T-cell (primary cell): ENCODE measurements at regions not wholly inside any gene's neighbourhood (a gene's known extent, or its start where the extent isn't known, plus 50 kb on each side); places are given as distances from the start of the nearest gene placed in this dataset.
A peak's percentile ranks its signal among the peaks of the same experiment; 100 is the strongest.

ENCODE experiments used
- ATAC-seq, 4 experiments: fragments of 200-7000 bp in 3 of 4; fragments of 150-1000 bp in 1 of 4; cut with Tn5 transposase; replicated peaks in 1 of 4; 1 replicate in 3 of 4; 2 replicates in 1 of 4; pipeline ENCODE4 v1.10.0; 2021; ENCODE audit warnings: moderate library complexity in 3 of 4, mild to moderate bottlenecking in 2 of 4, moderate number of reproducible peaks in 1 of 4
- CTCF ChIA-PET, 2 donors: fragments of 300-600 bp; sonication (Branson Sonifier 250); formaldehyde crosslinking; loops; one replicate each; lab custom pipeline; 2022; ENCODE audit warnings: antibody characterized with exemption in 2 of 2; lab: Charles Lee
- POLR2A ChIA-PET, 2 donors: fragments of 300-600 bp; sonication (Branson Sonifier 250); formaldehyde crosslinking; loops; one replicate each; lab custom pipeline; 2022; ENCODE audit warnings: antibody characterized with exemption in 2 of 2; lab: Charles Lee
- DNase-seq, 35 experiments: peaks; one replicate each; pipeline versions ENCODE4 v3.0.0 to v3.0.0-alpha.2; 2013 to 2023
- H3K27ac ChIP-seq: one replicate; pipeline ENCODE4 v1.5.1; 2013; ENCODE audit warnings: low read length
- H3K27me3 ChIP-seq, 2 experiments: replicated peaks in 1 of 2; 1 replicate in 1 of 2; 2 replicates in 1 of 2; pipeline versions ENCODE4 v1.6.1 to v1.7.0; 2013; ENCODE audit warnings: low read length in 1 of 2, mixed read lengths in 1 of 2; ENCODE audit not compliant: control insufficient read depth in 2 of 2, insufficient read depth in 2 of 2; ENCODE audit errors: extremely low read depth in 1 of 2
- H3K36me3 ChIP-seq, 2 donors: 1 replicate in 1 of 2; 2 replicates in 1 of 2; pipeline versions ENCODE4 v1.6.1 to v1.7.0; 2013; ENCODE audit warnings: low read length in 1 of 2; ENCODE audit not compliant: control insufficient read depth in 2 of 2, insufficient read depth in 1 of 2; ENCODE audit errors: extremely low read depth in 1 of 2
- H3K4me1 ChIP-seq, 2 experiments: 1 replicate in 1 of 2; 2 replicates in 1 of 2; pipeline versions ENCODE4 v1.6.1 to v1.7.0; 2013; ENCODE audit warnings: low read length in 2 of 2, mixed read lengths in 1 of 2; ENCODE audit not compliant: insufficient read depth in 2 of 2, control insufficient read depth in 1 of 2; ENCODE audit errors: extremely low read depth in 1 of 2
- H3K4me3 ChIP-seq, 2 donors: 1 replicate in 1 of 2; 2 replicates in 1 of 2; pipeline versions ENCODE4 v1.5.1 to v1.7.0; 2013; ENCODE audit warnings: mild to moderate bottlenecking in 2 of 2, low read length in 1 of 2, moderate library complexity in 1 of 2; ENCODE audit not compliant: control insufficient read depth in 1 of 2; ENCODE audit errors: extremely low read depth in 1 of 2
- H3K9me3 ChIP-seq: 2 replicates; pipeline ENCODE4 v1.7.0; 2013
- H3K27ac Mint-ChIP-seq, 2 donors: one replicate each; pipeline ENCODE4 v1.8.0; 2020 to 2021; ENCODE audit warnings: mild to moderate bottlenecking in 2 of 2, mixed read lengths in 2 of 2
- H3K27me3 Mint-ChIP-seq, 2 donors: one replicate each; pipeline ENCODE4 v1.8.0; 2021 to 2022; ENCODE audit warnings: mixed read lengths in 2 of 2
- H3K36me3 Mint-ChIP-seq: one replicate; pipeline ENCODE4 v1.8.0; 2021; ENCODE audit warnings: mixed read lengths
- H3K4me1 Mint-ChIP-seq, 3 donors: one replicate each; pipeline ENCODE4 v1.8.0; 2020 to 2022; ENCODE audit warnings: mixed read lengths in 3 of 3, mild to moderate bottlenecking in 1 of 3
- H3K4me3 Mint-ChIP-seq, 3 donors: one replicate each; pipeline ENCODE4 v1.8.0; 2020 to 2022; ENCODE audit warnings: mild to moderate bottlenecking in 3 of 3, mixed read lengths in 3 of 3, moderate library complexity in 3 of 3
- H3K9me3 Mint-ChIP-seq, 3 donors: one replicate each; pipeline ENCODE4 v1.8.0; 2020 to 2022; ENCODE audit warnings: mixed read lengths in 3 of 3
- WGBS: methylation state at CpG from one replicate; pipeline ENCODE4 v1.1.5; 2013; ENCODE audit warnings: missing lambda C conversion rate; ENCODE audit not compliant: insufficient coverage; 5-methylcytosine and 5-hydroxymethylcytosine counted together

DNA sequence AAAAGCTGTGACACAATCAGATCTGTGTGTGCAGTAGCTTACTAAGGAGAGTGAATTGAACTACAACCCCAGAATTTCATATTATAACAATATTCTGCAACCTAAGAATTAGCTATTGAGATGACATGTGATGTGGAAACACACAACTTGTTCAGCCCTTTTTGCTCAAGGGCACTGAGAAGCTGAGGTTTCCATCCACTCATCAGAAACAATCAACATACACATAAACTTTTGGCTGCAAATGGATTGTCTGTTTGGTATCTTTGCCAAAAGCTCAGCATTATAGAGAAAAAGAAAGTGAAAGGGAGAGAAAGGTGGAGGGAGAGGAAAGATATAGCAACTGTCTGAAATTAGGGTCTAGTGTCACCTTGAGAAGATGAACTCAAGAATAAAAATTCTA lies 117.2 kb upstream of the KLF7 start:
- Histone ChIP-seq H3K36me3 (no peaks in the 10 kb centered on the region), H3K9me3 (no peaks in the 10 kb centered on the region), H3K27me3 (no peaks in the 10 kb centered on the region), H3K4me3 (no peak overlapping the region), H3K4me1 (peaks cover 0 to 5% of the 10 kb centered on the region in 2 experiments), H3K27ac (no peak overlapping the region)
- ATAC-seq (no peak), DNase-seq (no peak)
- H3K27ac Mint-ChIP-seq, result peak overlapping the region in 1 of 2 donors; percentile 62
- peaks cover 0 to 2% of the 10 kb centered on the region in 2 donors for H3K27me3 Mint-ChIP-seq
- H3K4me3 Mint-ChIP-seq, result peak overlapping the region in 2 of 3 donors; percentile 29 to 37
- POLR2A ChIA-PET, result interaction anchor here in 1 of 2 donors (0.6 kb wide), 1 partner anchor 21 kb away, joined by 6 read pairs; no protein-coding TSS in a partner anchor
- CTCF ChIA-PET, result no interaction called here
- H3K9me3 Mint-ChIP-seq, result no peaks in the 10 kb centered on the region
- peaks cover 2% of the 10 kb centered on the region for H3K36me3 Mint-ChIP-seq
- peaks cover 15 to 31% (median 30%) of the 10 kb centered on the region in 3 donors for H3K4me1 Mint-ChIP-seq

DNA sequence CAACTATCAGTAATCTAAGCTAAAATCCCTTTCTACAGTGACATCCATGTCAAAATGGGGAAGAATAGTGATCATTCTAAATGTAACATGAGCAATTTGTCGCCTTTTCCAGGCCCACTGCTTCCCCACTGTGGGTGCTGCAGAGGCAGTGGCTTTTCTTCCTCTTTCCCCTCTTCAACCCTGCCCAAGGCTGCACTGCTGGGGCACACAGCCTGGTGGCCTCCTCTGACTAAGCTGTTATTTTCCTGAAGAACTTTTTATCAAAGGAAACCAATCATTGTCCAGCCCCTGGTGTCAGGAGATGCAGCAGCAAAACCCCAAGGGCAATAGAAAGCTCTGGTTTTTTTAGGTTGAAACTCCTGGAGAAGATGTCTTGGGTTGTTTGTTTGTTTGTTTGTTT lies 117.6 kb upstream of the KLF7 start:
- no peaks in the 10 kb centered on the region for H3K27me3 ChIP-seq
- H3K4me1 ChIP-seq, result peaks cover 0 to 5% of the 10 kb centered on the region in 2 experiments
- 83% methylated on average over 1 of the region's 1 CpG for WGBS
- H3K36me3 Mint-ChIP-seq, result peaks cover 2% of the 10 kb centered on the region
- H3K4me1 Mint-ChIP-seq, result peaks cover 15 to 31% (median 30%) of the 10 kb centered on the region in 3 donors
- H3K36me3 ChIP-seq, result no peaks in the 10 kb centered on the region
- no peaks in the 10 kb centered on the region for H3K27me3 Mint-ChIP-seq
- POLR2A ChIA-PET, result interaction anchor here (0.6 kb wide), 2 partner anchors 16 to 21 kb away, joined by 6 read pairs; no protein-coding TSS in a partner anchor
- H3K4me3 ChIP-seq, result no peak overlapping the region
- ATAC-seq (peak in 1 of 4 experiments; percentile 37), DNase-seq (peak in 1 of 35 experiments; percentile 22)
- peak overlapping the region in 1 of 2 donors; percentile 62 for H3K27ac Mint-ChIP-seq
- peak overlapping the region in 2 of 3 donors; percentile 29 to 49 for H3K4me3 Mint-ChIP-seq
- no peak overlapping the region for H3K27ac ChIP-seq
- no peaks in the 10 kb centered on the region for H3K9me3 ChIP-seq
- no peaks in the 10 kb centered on the region for H3K9me3 Mint-ChIP-seq
- CTCF ChIA-PET, result no interaction called here

DNA sequence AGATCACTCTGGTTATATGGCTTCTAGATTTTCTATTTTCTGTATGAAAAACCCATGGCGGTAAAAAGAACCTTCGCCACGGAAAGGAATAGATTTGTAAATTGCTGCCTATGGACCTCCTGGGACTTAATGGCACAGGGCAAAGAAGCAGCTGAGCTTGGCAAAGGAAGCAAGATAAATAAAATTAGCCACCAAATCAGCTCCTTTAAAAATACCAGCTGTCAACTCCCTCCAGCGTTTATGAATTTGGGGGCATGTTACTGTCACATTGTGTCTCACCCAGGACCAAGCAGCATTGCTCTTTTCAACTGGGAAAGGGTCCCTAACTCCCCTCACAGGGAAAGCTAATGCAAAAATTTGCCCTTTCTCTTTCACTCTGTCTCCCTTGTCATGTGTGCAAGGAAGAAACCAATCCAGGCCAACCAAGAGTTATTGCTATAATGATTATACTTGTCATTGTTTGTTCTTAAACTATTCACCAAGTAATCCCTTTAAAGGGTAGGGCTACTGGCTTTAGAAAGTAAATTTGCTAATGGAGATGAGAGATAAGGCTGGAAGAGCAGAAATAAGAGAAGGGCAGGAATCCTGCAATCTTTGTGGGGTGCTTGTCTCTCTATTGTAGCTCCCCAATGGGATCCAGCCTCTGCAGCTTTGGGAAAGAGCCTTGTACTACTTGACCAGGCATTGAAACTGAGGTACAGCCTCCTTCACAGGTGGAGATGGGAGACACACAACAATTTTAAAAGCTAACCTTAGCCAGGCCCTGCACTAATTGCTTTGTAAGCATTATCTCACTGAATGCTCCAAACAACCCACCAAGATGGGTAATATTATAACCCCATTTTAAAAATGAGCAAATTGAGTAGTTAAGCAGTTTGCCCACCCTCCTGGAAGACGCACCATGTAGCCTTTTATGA lies 119.1 kb upstream of the KLF7 start:
- no peaks in the 10 kb centered on the region for H3K9me3 Mint-ChIP-seq
- Histone ChIP-seq H3K27ac (no peak overlapping the region), H3K36me3 (no peaks in the 10 kb centered on the region), H3K27me3 (no peaks in the 10 kb centered on the region), H3K4me3 (no peak overlapping the region), H3K4me1 (peaks cover 0 to 5% of the 10 kb centered on the region in 2 experiments), H3K9me3 (no peaks in the 10 kb centered on the region)
- no peak for ATAC-seq
- ChIA-PET POLR2A (no interaction called here), CTCF (no interaction called here)
- DNase-seq, result no peak
- no peak overlapping the region for H3K27ac Mint-ChIP-seq
- peaks cover 15 to 31% (median 30%) of the 10 kb centered on the region in 3 donors for H3K4me1 Mint-ChIP-seq
- no peaks in the 10 kb centered on the region for H3K36me3 Mint-ChIP-seq
- no peak overlapping the region for H3K4me3 Mint-ChIP-seq
- 93% methylated on average over 2 of the region's 5 CpGs for WGBS
- H3K27me3 Mint-ChIP-seq, result no peaks in the 10 kb centered on the region

DNA sequence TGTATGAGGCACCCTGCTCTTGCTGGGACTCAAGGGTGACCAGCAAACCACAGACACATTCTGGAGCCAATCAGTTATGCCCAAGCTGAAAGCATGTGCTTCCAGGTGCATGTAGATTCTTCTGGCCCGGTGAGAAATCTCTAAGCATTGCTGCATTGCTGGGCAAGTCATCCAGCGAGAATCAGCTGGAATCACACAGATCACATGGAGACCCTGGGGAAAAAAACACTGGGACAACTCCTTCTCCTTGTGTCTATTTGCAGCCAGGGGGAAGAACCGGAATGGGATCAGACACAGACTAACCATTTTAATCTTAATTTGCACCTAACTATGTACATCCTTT lies 119.7 kb upstream of the KLF7 start:
- CTCF ChIA-PET, result no interaction called here

DNA sequence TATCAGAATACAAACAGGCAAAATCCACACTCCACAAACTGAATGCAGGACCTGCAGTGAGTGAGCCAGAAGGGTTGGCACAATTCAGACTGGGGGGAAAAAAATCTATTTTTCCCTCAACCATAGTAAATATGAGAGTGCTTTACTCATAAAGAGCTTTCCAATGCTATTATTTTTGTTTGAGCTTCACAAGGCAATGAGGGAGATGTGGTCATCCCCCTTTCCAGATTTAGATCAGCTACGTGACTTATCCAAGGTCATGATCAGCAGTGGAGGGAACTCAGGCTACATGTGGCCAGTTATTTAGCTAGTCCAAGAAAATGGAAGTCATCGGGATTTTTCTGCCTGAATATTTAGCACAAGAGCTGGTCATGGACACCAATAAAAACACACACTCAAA lies 120.4 kb upstream of the KLF7 start:
- ATAC-seq (no peak), DNase-seq (no peak)
- no peaks in the 10 kb centered on the region for H3K36me3 ChIP-seq
- Mint-ChIP-seq H3K27me3 (no peaks in the 10 kb centered on the region), H3K9me3 (no peaks in the 10 kb centered on the region), H3K27ac (no peak overlapping the region), H3K4me1 (peaks cover 15 to 31% (median 30%) of the 10 kb centered on the region in 3 donors), H3K36me3 (no peaks in the 10 kb centered on the region), H3K4me3 (no peak overlapping the region)
- WGBS, result no CpG with 5 or more reads among the region's 2 CpGs
- ChIA-PET CTCF (interaction anchor here in 1 of 2 donors (0.9 kb wide), 1 partner anchor 12 kb away, joined by 4 read pairs; no protein-coding TSS in a partner anchor), POLR2A (interaction anchor here in 1 of 2 donors (0.6 kb wide), 1 partner anchor 371 kb away, joined by 3 read pairs; no protein-coding TSS in a partner anchor)
- no peak overlapping the region for H3K4me3 ChIP-seq
- no peaks in the 10 kb centered on the region for H3K9me3 ChIP-seq
- H3K27me3 ChIP-seq, result no peaks in the 10 kb centered on the region
- H3K27ac ChIP-seq, result no peak overlapping the region
- H3K4me1 ChIP-seq, result peaks cover 0 to 5% of the 10 kb centered on the region in 2 experiments

More for the DNA sequence above, 119.7 kb upstream of the KLF7 start:
- Histone ChIP-seq H3K27me3 (no peaks in the 10 kb centered on the region), H3K4me1 (peaks cover 0 to 5% of the 10 kb centered on the region in 2 experiments), H3K4me3 (no peak overlapping the region), H3K27ac (no peak overlapping the region), H3K9me3 (no peaks in the 10 kb centered on the region), H3K36me3 (no peaks in the 10 kb centered on the region)
- POLR2A ChIA-PET, result no interaction called here
- no peaks in the 10 kb centered on the region for H3K9me3 Mint-ChIP-seq
- ATAC-seq (no peak), DNase-seq (peak in 3 of 35 experiments; percentile 7 to 22 (median 19))
- WGBS, result 79% methylated on average over 2 of the region's 3 CpGs
- H3K27me3 Mint-ChIP-seq, result no peaks in the 10 kb centered on the region
- H3K36me3 Mint-ChIP-seq, result no peaks in the 10 kb centered on the region
- no peak overlapping the region for H3K4me3 Mint-ChIP-seq
- H3K27ac Mint-ChIP-seq, result no peak overlapping the region
- peaks cover 15 to 31% (median 30%) of the 10 kb centered on the region in 3 donors for H3K4me1 Mint-ChIP-seq

DNA sequence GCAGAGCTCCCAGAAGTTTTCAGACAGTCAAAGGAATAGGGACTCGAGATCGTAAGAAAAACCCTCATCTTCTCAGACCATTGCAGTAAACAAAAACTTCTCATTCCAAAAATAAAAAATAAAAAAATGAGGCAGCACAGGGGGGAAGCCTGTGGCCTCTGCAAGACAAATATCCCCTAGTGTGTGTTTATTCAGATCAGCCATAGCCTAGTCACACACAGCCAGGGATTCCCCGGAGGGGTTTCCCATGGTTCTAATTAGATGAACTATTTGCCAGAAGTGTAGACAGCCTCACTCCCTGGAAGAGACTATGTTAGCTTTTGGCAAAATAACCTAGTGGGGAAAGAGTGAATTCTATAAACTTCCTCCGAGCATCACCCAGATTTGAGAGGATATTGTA lies 122.9 kb upstream of the KLF7 start:
- ATAC-seq, result no peak
- peaks cover 5 to 18% (median 18%) of the 10 kb centered on the region in 3 donors for H3K4me1 Mint-ChIP-seq
- CTCF ChIA-PET, result interaction anchor here in 1 of 2 donors (1.1 kb wide), 1 partner anchor 64 kb away, joined by 3 read pairs; no protein-coding TSS in a partner anchor

More for the DNA sequence above, 122.9 kb upstream of the KLF7 start:
- H3K27ac Mint-ChIP-seq, result no peak overlapping the region
- H3K27me3 ChIP-seq, result no peaks in the 10 kb centered on the region
- peaks cover 0 to 4% of the 10 kb centered on the region in 2 experiments for H3K4me1 ChIP-seq
- POLR2A ChIA-PET, result interaction anchor here in 1 of 2 donors (0.6 kb wide), 1 partner anchor 210 kb away, joined by 3 read pairs; no protein-coding TSS in a partner anchor
- no peak overlapping the region for H3K4me3 Mint-ChIP-seq
- no peak for DNase-seq
- no peaks in the 10 kb centered on the region for H3K27me3 Mint-ChIP-seq
- no CpG with 5 or more reads among the region's 4 CpGs for WGBS
- no peaks in the 10 kb centered on the region for H3K36me3 ChIP-seq
- no peak overlapping the region for H3K27ac ChIP-seq
- H3K9me3 ChIP-seq, result no peaks in the 10 kb centered on the region
- no peaks in the 10 kb centered on the region for H3K9me3 Mint-ChIP-seq
- no peaks in the 10 kb centered on the region for H3K36me3 Mint-ChIP-seq
- no peak overlapping the region for H3K4me3 ChIP-seq
